CD4-positive, alpha-beta T cell treated with Interleukin-15 for 1 hour (primary cell): ENCODE measurements at regions not wholly inside any gene's neighbourhood (a gene's known extent, or its start where the extent isn't known, plus 50 kb on each side); places are given as distances from the start of the nearest gene placed in this dataset.

Experiments used
- DNase-seq: peaks from one replicate; pipeline ENCODE4 v3.0.0-alpha.2; 2020

DNA sequence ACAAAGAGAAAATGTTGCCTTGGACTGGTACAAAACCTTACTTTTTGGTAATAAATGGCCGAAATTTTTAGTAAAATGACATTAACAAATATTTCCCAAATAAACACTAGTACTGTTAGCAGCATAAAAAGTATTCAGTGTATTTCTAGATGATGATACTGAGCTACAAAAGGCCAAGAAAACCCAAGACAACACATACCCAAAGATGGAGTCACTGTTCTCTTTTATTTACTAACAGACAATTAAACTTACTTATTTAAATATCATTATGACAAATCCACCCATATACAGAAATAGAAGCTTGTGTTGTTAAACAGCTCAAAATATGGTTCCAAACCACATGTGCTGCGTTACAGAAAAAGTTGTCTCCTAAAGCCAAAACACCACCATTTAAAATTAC lies 239.9 kb downstream of the ZEB2 start:
- no peak for DNase-seq

- DNase-seq = no peak
Measured at GRCh38 chr2:144279165-144279564, 240.8 kb downstream of the ZEB2 start.

GRCh38 chr2:144277622-144278354 lies 242.1 kb downstream of the ZEB2 start:
- DNase-seq = no peak

- DNase-seq = no peak
Measured at GRCh38 chr2:144275340-144275739, 244.6 kb downstream of the ZEB2 start.

DNA sequence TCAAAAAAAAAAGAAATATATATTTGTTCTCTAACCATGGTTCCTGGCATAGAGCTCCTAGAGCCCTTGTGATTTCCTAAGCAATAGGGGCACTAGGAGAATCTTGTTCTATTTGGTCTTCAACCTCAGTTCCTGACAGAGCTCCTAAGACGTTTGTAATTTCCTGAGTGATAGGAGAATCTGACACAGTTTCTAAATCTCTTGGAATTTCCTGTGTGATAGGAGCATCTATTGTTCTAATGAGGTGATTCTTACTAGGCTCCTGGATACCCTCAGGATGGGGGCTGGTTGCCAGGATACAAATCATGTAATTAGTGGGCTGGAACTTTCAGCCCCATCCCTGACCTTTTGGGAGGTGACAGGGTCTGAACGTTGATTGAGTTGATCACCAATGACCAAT lies 245.8 kb downstream of the ZEB2 start:
- DNase-seq = no peak

DNA sequence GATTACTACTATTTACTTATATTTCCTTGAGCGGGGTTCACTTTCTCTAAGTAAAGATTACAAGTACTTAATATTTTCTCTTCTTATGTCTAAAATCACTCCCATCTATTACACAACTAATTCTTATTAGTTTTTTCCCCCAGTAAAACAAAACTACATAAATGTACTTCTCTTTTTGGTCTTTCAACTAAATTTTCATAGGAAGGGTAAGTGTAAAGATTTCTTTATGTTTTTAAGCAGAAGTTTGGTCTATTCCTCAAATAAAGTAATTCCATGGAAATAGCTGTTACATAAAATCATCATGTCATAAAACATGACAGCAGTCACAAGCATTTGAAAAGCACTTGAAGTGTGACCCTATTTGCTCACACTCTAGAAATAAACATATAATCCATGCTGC lies 249.0 kb downstream of the ZEB2 start:
- DNase-seq = no peak

- DNase-seq = no peak
Measured at GRCh38 chr2:144268036-144268678, 251.8 kb downstream of the ZEB2 start.

GRCh38 chr2:144267239-144267638 lies 252.7 kb downstream of the ZEB2 start:
- DNase-seq = no peak

DNA sequence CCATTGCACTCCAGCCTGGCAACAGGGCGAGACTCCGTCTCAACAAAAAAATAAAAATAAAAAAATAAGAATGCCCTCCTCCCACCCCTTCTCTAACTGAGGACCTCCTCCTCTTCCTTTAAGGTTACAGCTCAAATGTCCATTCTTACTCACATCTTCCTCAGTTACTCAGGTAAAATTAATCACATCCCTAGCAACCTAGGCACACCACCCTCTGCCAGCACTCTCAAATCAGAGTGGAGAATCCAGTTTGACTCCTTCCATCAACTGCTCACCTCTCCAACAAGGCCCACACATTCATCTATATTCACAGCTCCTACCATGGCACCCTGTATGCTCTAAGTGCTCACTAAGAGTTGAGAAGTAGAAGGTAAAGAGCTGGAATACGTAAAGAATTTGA lies 254.3 kb downstream of the ZEB2 start:
- no peak for DNase-seq

DNA sequence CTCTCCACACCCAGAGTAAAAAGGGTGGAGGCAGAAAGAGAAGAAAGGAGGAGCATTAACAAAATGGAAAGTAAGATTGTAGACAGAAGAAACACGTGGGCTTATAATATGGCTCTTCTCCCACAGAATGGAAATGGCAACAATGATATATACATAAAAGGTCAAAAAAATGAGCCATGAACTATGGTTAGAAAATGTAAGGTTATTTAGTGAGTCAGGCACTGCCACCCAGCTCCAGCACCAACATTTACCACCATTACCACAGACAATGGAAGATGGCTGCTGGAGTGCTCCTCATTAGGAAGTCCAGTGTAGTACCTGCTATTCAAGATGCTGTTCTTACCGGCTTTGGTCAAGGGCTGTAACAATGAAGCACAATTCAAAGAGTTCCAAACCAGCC lies 258.0 kb downstream of the ZEB2 start:
- no peak for DNase-seq

DNA sequence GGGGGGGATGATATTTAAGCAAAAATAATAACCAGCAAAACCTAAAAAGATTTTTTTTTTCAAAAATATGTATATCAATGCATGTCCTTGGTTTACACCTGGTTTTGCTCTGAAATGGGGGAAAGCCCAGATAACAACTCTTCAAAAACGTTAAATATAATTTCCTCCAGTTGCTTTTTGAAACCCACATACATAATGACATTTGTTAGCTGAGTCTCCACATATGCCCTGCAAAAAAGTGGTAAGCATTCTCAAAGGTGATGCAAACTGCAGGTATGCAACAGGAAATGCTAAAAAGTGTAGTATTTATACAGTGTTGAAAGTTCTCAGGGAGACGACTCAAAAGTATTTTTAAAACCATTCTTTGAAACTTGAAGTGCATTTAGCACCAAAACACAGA lies 258.6 kb downstream of the ZEB2 start:
- no peak for DNase-seq

GRCh38 chr2:144259332-144259731 lies 260.6 kb downstream of the ZEB2 start:
- DNase-seq = no peak

GRCh38 chr2:144258154-144258553 lies 261.8 kb downstream of the ZEB2 start:
- DNase-seq = no peak

DNA sequence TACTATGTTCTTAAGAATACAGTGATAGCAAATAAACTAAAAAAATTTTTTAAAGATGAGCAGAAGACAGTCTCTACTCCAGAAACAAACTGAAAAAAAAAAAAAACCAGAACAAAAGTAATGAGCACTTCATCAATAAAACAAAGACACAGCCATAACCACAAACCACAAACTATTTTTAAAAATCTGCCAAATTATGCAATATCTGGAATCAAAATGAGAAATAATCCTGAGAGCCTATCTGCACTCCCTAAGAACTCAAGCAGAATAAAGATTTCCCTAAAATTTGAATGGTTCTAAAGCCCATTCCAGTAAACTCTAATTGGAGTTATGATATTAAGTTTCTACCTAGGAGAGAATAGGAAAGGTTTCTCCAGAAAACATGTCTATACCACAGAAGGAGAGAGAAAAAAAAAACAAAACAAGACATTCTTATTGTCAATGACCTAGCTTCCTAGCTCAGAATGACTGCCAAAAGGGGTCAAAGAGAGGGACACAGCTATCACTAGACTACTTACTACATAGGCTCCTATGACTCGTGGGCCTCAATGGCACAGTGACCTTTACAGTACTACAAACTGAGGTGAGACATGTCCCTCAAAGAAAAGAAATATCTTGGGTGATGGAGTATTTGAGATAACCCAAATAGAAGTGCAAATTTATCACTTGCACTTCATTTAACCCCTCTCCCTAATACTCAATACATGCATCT lies 262.8 kb downstream of the ZEB2 start:
- DNase-seq = no peak

GRCh38 chr2:144254342-144255235 lies 265.3 kb downstream of the ZEB2 start:
- DNase-seq = no peak

DNA sequence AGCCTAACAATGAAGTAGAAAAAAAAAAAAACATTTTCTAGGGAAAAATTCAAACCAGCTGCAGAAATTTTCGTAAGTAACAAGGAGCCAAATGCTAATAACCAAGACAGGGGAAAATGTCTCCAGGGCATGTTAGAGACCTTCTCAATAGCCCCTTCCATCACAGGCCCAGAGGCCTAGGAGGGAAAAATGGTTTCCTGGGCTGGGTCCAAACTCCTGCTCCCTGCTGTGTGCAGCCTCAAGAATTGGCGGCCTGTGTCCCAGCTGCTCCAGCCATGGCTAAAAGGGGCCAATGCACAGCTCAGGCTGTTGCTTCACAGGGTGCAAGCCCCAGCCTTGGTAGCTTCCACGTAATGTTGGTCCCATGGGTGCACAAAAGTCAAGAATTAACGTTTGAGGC lies 266.2 kb downstream of the ZEB2 start:
- DNase-seq = no peak

DNA sequence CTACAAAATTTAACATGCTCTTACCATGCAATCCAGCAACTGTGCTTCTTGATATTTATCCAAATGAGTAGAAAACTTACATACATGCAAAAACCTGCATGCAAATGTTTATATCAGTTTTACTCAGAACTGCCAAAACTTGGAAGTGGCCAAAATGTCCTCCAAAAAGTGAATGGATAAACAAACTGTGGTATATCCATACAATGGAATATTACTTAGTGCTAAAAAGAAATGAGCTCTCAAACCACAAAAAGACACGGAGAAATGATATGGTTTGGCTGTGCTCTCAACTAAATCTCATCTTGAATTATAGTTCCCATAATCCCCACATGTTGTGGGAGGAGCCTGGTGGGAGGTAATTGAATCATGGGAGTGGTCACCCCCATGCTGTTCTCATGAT lies 267.2 kb downstream of the ZEB2 start:
- DNase-seq = no peak

GRCh38 chr2:144249035-144249637 lies 270.8 kb downstream of the ZEB2 start:
- no peak for DNase-seq

DNA sequence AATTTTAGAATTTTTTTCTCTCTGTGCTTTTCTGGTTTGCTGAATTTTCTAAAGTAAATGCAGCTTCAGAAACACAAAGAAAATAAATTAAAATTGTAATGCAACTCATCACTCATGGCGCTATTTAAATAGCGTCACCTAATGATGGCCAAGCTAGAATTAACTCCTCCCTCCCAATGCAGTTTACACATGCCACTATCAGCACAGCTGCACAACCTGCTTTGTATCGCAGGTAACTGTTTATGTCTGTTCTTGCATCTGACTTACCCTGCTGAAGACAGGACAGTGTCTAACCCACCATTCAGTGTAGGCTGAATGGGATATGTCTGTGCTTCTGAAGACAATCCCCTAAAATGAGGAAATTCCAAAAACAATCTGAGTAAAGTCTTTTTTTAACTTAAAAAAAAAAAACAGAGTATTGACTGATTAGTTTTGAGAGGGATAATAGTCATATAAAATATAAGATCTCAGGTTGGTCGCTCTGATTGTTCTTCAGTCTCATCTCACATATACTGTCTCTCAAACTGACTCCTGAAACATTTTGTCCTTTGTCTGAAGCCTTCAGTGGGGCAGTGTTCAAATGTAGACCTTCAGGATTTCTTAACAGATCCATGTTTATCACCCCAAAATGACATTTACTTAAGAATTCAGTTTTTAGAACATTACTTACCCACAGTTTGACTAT lies 271.4 kb downstream of the ZEB2 start:
- no peak for DNase-seq

- DNase-seq = no peak
Measured at GRCh38 chr2:144244938-144245337, 275.0 kb downstream of the ZEB2 start.

GRCh38 chr2:144242311-144242710 lies 277.6 kb downstream of the ZEB2 start:
- no peak for DNase-seq

GRCh38 chr2:144241801-144242200 lies 278.1 kb downstream of the ZEB2 start:
- DNase-seq = no peak
